DOHH2 (cell line): ENCODE measurements at regions not wholly inside any gene's neighbourhood (a gene's known extent, or its start where the extent isn't known, plus 50 kb on each side); places are given as distances from the start of the nearest gene placed in this dataset.

Source experiments
- EZH2phosphoT487 ChIP-seq: fragments of 200-600 bp; sonication (generic); IDR thresholded peaks from 2 replicates; pipeline ENCODE4 v1.6.1; 2017; ENCODE audit warnings: borderline replicate concordance, mild to moderate bottlenecking, antibody characterized with exemption, low read length, moderate library complexity, mixed read lengths
- TF ChIP-seq, protein P1 (sequence below): fragments of 200-600 bp; sonication (generic); IDR thresholded peaks from one replicate; pipeline ENCODE4 v1.5.1; 2014; ENCODE audit warnings: antibody characterized with exemption, mild to moderate bottlenecking, low read depth, low read length; ENCODE audit not compliant: poor library complexity, severe bottlenecking

DNA sequence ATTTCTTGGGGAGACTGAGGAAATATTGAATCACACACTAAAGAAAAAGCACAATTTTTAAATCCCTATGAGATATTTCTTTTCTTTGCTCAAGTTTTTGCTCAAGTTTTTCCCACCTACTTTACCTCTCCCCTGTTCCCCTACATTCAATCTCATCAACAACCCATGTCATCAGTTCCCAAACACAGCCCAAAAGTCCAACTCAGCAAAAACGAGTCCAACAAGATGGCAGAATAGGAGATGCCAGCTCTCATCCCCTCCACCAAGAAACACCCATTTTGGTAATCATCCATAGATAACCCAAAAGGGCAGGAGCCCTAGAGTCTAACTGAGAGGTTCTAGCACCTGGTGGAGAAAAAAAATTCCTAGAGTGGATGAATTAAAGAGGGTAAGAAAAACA lies 152.5 kb upstream of the GHITM start:
- TF ChIP-seq, protein P1, sequence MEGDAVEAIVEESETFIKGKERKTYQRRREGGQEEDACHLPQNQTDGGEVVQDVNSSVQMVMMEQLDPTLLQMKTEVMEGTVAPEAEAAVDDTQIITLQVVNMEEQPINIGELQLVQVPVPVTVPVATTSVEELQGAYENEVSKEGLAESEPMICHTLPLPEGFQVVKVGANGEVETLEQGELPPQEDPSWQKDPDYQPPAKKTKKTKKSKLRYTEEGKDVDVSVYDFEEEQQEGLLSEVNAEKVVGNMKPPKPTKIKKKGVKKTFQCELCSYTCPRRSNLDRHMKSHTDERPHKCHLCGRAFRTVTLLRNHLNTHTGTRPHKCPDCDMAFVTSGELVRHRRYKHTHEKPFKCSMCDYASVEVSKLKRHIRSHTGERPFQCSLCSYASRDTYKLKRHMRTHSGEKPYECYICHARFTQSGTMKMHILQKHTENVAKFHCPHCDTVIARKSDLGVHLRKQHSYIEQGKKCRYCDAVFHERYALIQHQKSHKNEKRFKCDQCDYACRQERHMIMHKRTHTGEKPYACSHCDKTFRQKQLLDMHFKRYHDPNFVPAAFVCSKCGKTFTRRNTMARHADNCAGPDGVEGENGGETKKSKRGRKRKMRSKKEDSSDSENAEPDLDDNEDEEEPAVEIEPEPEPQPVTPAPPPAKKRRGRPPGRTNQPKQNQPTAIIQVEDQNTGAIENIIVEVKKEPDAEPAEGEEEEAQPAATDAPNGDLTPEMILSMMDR = no peak
- no peak for TF ChIP-seq EZH2phosphoT487
